C4-2B (cell line): ENCODE measurements at regions not wholly inside any gene's neighbourhood (a gene's known extent, or its start where the extent isn't known, plus 50 kb on each side); places are given as distances from the start of the nearest gene placed in this dataset.

Experiments
- H3K27ac ChIP-seq: fragments of 450-650 bp; 2 replicates; pipeline ENCODE4 v1.5.1; 2017
- CTCF ChIP-seq: fragments of 450-650 bp; conservative IDR thresholded peaks from 2 replicates; pipeline ENCODE4 v1.5.1; 2017; ENCODE audit warnings: mild to moderate bottlenecking
- ZFX ChIP-seq: fragments of 450-650 bp; IDR thresholded peaks from 2 replicates; pipeline ENCODE4 v1.6.1; 2017

GRCh38 chr1:79660129-79660528 is 653.6 kb upstream of the ADGRL4 start:
- TF ChIP-seq ZFX (no peak), CTCF (no peak)
- H3K27ac ChIP-seq: no peak overlapping the region

GRCh38 chr1:79657951-79658658 is 651.6 kb upstream of the ADGRL4 start:
- H3K27ac ChIP-seq: no peak overlapping the region
- no peak for TF ChIP-seq ZFX

GRCh38 chr1:79655876-79656275 is 649.3 kb upstream of the ADGRL4 start:
- H3K27ac ChIP-seq: no peak overlapping the region
- TF ChIP-seq ZFX (no peak), CTCF (no peak)

GRCh38 chr1:79652426-79652825 is 645.9 kb upstream of the ADGRL4 start:
- H3K27ac ChIP-seq: no peak overlapping the region
- no peak for TF ChIP-seq CTCF
- TF ChIP-seq ZFX: no peak

GRCh38 chr1:79648126-79648525 is 641.6 kb upstream of the ADGRL4 start:
- H3K27ac ChIP-seq: no peak overlapping the region
- TF ChIP-seq ZFX (no peak), CTCF (no peak)

- TF ChIP-seq CTCF: no peak
- TF ChIP-seq ZFX: no peak
These were observed 640.4 kb upstream of the ADGRL4 start for GRCh38 chr1:79646880-79647279.

GRCh38 chr1:79638382-79638781 is 631.9 kb upstream of the ADGRL4 start:
- TF ChIP-seq CTCF (no peak), ZFX (no peak)
- no peak overlapping the region for H3K27ac ChIP-seq

More at GRCh38 chr1:79646880-79647279, 640.4 kb upstream of the ADGRL4 start:
- H3K27ac ChIP-seq: no peak overlapping the region

- no peak overlapping the region for H3K27ac ChIP-seq
- no peak for TF ChIP-seq ZFX
- TF ChIP-seq CTCF: no peak
These were observed 626.9 kb upstream of the ADGRL4 start for GRCh38 chr1:79633456-79633855.
